ENCODE measurements at regions not wholly inside any gene's neighbourhood (a gene's known extent, or its start where the extent isn't known, plus 50 kb on each side); places are given as distances from the start of the nearest gene placed in this dataset.

- H2AFZ ChIP-seq (ENCODE audit: low read depth, low read length), result no peak overlapping the region
- H3K4me2 ChIP-seq (ENCODE audit: insufficient read depth, low read length), result no peak overlapping the region
- dilution Hi-C loops (cut with MboI; ENCODE audit: extremely low pct_ligation_motif_present, low sequenced_read_pairs), result no loop called here
- no peaks in the 10 kb centered on the region for H3K9me1 ChIP-seq (replicated peaks; ENCODE audit: control insufficient read depth, extremely low read depth, insufficient read depth, low read length)
- H3K27me3 ChIP-seq (ENCODE audit: control insufficient read depth in 2 of 2, insufficient read depth in 2 of 2, low read length in 2 of 2), result peaks cover 8 to 13% of the 10 kb centered on the region in 2 experiments
- intact Hi-C loops (cut with micrococcal nuclease), result no loop called here
- CTCF ChIA-PET, result interaction anchor here (0.5 kb wide), 1 partner anchor 11 kb away, joined by 3 read pairs; no protein-coding TSS in a partner anchor
- no peaks in the 10 kb centered on the region for H4K20me1 ChIP-seq (replicated peaks; ENCODE audit: control insufficient read depth, extremely low read depth, insufficient read depth, low read length)
- FAIRE-seq, result no peak
- no peak overlapping the region for H3K9ac ChIP-seq (replicated peaks; ENCODE audit: extremely low read depth, insufficient read depth, low read length)
- TF ChIP-seq CTCF (IDR thresholded peaks at IDR 0.05; ENCODE audit: extremely low read depth in 1 of 2, insufficient read depth in 1 of 2, low read depth in 1 of 2, low read length in 2 of 2), result no peak
- no peak for TF ChIP-seq GATA2 (IDR thresholded peaks at IDR 0.05; ENCODE audit: insufficient read depth, insufficient read length, low read depth, low read length)
- no peak for TF ChIP-seq MYC (IDR thresholded peaks at IDR 0.05; ENCODE audit: low read depth, low read length)
- no peak for TF ChIP-seq JUN (IDR thresholded peaks at IDR 0.05; ENCODE audit: borderline replicate concordance, insufficient read depth, insufficient read length, low read depth)
- TF ChIP-seq EZH2 (IDR thresholded peaks at IDR 0.05; ENCODE audit: borderline replicate concordance, low read depth, low read length, severe bottlenecking), result no peak
- no peak for TF ChIP-seq FOS (IDR thresholded peaks at IDR 0.05; ENCODE audit: borderline replicate concordance, insufficient read depth, low read length)
- no peak for TF ChIP-seq POLR2A (IDR thresholded peaks at IDR 0.05; ENCODE audit: low read depth, low read length)
- TF ChIP-seq MAX (IDR thresholded peaks at IDR 0.05; ENCODE audit: insufficient read depth, insufficient read length), result no peak
- TF ChIP-seq POLR2AphosphoS5 (IDR thresholded peaks at IDR 0.05; ENCODE audit: insufficient read depth, low read depth, low read length), result no peak
- no peak overlapping the region for H3K27ac ChIP-seq (ENCODE audit: insufficient read depth, low read depth, low read length)
- no peak overlapping the region for H3K4me3 ChIP-seq (replicated peaks in 1 of 3; ENCODE audit: insufficient read depth in 1 of 3, low read depth in 1 of 3, low read length in 3 of 3)
- POLR2A ChIA-PET, result no interaction called here
- no peaks in the 10 kb centered on the region for H3K79me2 ChIP-seq (ENCODE audit: control insufficient read depth, insufficient read depth, low read length)
- H3K36me3 ChIP-seq (ENCODE audit: control insufficient read depth in 2 of 2, extremely low read depth in 1 of 2, insufficient read depth in 2 of 2, low read length in 2 of 2), result no peaks in the 10 kb centered on the region
- DNase-seq (ENCODE audit: low read depth, low spot score), result no peak
- H3K4me1 ChIP-seq (ENCODE audit: control insufficient read depth, extremely low read depth, insufficient read depth, low read length), result no peaks in the 10 kb centered on the region
- BruUV-seq (replicated peaks), result no TSS peak
- no peaks in the 10 kb centered on the region for H3K9me3 ChIP-seq (replicated peaks; ENCODE audit: control insufficient read depth, insufficient read depth, low read length)
Measured at GRCh38 chr4:138659037-138659811, 356.4 kb upstream of the NOCT start.
